ENCODE measurements at regions not wholly inside any gene's neighbourhood (a gene's known extent, or its start where the extent isn't known, plus 50 kb on each side); places are given as distances from the start of the nearest gene placed in this dataset.

DNA sequence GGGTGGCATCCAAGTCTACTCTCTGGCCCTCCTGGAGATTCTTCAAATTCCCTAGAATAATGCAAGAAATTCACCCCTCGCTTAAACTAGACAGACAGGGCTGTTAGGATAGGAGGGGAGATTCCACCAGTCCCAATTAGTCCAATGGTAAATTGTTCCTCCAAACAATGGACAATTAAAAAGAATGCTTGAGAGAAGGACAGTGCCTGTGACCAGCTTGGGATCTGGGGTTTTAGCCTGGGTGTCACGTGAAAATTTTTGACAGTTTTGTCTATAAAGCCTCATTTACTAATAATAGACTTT is 177.7 kb upstream of the RAB4A start:
- Histone ChIP-seq H3K4me1 (ENCODE audit: control insufficient read depth, insufficient read depth, low read length) (peaks cover 9% of the 10 kb centered on the region), H3K4me3 (ENCODE audit: low read length) (no peak overlapping the region), H3K9ac (ENCODE audit: low read length) (no peak overlapping the region), H3K9me3 (ENCODE audit: control insufficient read depth, low read length) (no peaks in the 10 kb centered on the region), H3K27me3 (replicated peaks; ENCODE audit: control insufficient read depth, insufficient read depth, low read length) (peaks cover 34% of the 10 kb centered on the region), H3K36me3 (ENCODE audit: control insufficient read depth, insufficient read depth, low read length, severe bottlenecking) (no peaks in the 10 kb centered on the region)
- DNase-seq (ENCODE audit: low read depth), result no peak

DNA sequence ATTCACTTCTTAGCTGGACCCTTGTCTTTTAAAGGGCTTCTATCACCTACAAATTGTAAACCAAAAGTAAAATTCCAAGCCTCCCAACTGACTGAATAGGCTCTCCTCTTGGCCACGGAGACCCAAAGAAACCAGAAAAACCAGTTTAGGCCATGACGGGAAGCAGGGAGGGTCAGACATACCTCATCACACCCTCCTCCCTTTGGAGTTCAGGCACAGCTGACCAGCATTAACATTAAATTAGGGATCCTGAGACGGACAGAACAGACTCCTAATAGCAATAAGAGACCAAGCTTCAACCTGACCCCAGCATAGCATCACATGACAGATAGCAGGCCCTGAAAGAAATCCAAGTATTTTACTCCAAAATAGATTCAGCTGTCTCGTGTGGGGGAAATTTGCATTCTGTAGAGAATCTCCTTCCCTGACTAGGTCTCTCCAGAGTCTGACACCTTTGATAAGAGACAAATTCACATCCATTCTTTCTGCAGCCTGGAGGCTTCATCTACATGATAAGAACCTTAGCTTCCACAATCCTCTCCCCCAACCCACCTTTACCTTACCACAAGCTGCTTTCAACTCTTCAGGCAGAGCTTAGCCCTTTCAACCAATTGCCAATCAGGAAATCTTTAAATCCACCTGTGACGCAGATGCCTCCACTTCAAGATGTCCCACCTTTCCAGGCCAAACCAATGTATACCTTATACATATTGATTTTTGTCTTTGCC is 177.1 kb upstream of the RAB4A start:
- DNase-seq (ENCODE audit: low read depth), result no peak
- Histone ChIP-seq H3K36me3 (ENCODE audit: control insufficient read depth, insufficient read depth, low read length, severe bottlenecking) (no peaks in the 10 kb centered on the region), H3K9me3 (ENCODE audit: control insufficient read depth, low read length) (no peaks in the 10 kb centered on the region), H3K4me1 (ENCODE audit: control insufficient read depth, insufficient read depth, low read length) (peaks cover 9% of the 10 kb centered on the region), H3K27me3 (replicated peaks; ENCODE audit: control insufficient read depth, insufficient read depth, low read length) (peaks cover 34% of the 10 kb centered on the region), H3K4me3 (ENCODE audit: low read length) (no peak overlapping the region), H3K9ac (ENCODE audit: low read length) (no peak overlapping the region)

DNA sequence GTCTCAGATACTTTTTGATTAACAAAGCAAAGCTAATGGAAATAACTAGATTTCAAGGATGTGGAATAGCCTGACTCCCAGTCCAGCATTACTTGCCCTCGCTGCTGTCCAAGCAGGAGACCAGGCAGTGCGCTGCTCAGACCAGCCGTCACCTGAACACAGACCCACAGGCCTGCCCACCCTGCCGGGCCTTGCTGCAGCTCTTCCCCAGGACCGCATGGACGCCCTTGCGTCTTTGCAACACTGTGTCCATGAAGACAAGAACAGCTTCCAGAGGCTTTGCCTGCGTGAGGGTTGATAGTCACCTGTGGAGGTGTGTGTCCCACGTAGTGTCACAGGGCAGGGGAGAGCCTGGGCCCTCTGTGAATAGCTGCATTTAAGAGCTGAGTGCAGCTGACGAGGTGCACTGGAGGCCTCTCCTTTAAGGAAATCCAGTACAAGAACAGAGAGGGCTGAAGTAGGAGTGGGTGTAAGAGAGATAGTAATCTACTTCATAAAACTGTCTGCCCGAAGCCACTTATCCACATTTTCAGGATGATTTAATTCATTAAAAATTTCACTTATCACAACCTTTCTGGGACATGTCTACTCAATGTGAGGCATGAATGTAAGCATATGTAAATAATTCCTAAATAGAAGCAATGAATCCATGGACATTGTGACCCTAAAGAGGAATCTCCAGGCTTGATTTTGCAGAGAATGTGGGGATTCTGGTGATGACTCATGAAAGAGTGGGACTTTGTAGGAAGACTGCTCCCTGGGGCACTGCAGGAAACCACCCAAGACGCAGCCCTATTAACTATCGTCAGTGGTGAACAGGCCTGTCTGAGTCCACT is 176.2 kb upstream of the RAB4A start:
- no peaks in the 10 kb centered on the region for H3K36me3 ChIP-seq (ENCODE audit: control insufficient read depth, insufficient read depth, low read length, severe bottlenecking)
- peaks cover 40% of the 10 kb centered on the region for H3K27me3 ChIP-seq (replicated peaks; ENCODE audit: control insufficient read depth, insufficient read depth, low read length)
- no peak overlapping the region for H3K4me3 ChIP-seq (ENCODE audit: low read length)
- no peak overlapping the region for H3K9ac ChIP-seq (ENCODE audit: low read length)
- H3K4me1 ChIP-seq (ENCODE audit: control insufficient read depth, insufficient read depth, low read length), result peaks cover 11% of the 10 kb centered on the region
- DNase-seq (ENCODE audit: low read depth), result no peak
- no peaks in the 10 kb centered on the region for H3K9me3 ChIP-seq (ENCODE audit: control insufficient read depth, low read length)

DNA sequence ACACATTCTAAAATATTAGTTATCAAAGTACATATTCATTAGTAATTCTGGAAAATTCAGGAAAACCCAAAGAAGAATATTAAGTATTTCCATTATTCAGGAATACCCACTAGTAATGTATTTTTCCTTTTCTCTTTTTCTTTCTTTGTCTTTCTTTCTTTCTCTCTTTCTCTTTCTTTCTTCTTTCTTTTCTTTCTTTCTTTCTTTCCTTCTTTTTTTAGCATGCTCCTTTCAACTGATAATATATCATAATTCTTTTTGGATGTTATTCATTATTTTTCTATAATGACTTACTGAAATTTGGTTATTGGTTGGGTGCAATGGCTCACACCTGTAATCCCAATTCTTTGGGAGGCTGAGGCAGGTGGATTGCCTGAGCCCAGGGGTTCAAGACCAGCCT is 175.6 kb upstream of the RAB4A start:
- H3K36me3 ChIP-seq (ENCODE audit: control insufficient read depth, insufficient read depth, low read length, severe bottlenecking), result no peaks in the 10 kb centered on the region
- no peaks in the 10 kb centered on the region for H3K9me3 ChIP-seq (ENCODE audit: control insufficient read depth, low read length)
- peaks cover 40% of the 10 kb centered on the region for H3K27me3 ChIP-seq (replicated peaks; ENCODE audit: control insufficient read depth, insufficient read depth, low read length)
- no peak overlapping the region for H3K4me3 ChIP-seq (ENCODE audit: low read length)
- H3K9ac ChIP-seq (ENCODE audit: low read length), result no peak overlapping the region
- DNase-seq (ENCODE audit: low read depth), result no peak
- peaks cover 11% of the 10 kb centered on the region for H3K4me1 ChIP-seq (ENCODE audit: control insufficient read depth, insufficient read depth, low read length)

DNA sequence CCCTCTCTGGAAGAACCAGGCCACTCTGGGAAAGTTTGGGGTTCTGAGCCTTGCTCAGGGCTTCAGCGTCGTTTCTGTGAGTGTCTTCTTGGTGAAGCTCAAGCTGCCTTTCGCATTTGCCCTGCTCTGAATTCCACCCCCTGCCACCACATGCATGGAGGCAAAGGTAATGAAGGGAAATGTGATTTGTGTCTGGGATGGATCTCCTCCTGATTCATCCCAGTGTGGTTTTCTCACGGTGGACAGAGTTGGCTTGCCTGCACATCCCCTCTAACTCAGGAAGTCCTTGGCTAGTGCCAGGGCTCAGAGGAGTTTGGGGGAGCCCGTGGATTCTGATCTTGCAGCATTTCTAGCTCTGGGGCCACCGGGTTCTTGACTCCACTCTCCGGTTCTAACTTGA is 173.6 kb upstream of the RAB4A start:
- Histone ChIP-seq H3K4me3 (ENCODE audit: low read length) (no peak overlapping the region), H3K4me1 (ENCODE audit: control insufficient read depth, insufficient read depth, low read length) (peaks cover 11% of the 10 kb centered on the region), H3K36me3 (ENCODE audit: control insufficient read depth, insufficient read depth, low read length, severe bottlenecking) (no peaks in the 10 kb centered on the region), H3K27me3 (replicated peaks; ENCODE audit: control insufficient read depth, insufficient read depth, low read length) (peaks cover 49% of the 10 kb centered on the region), H3K9me3 (ENCODE audit: control insufficient read depth, low read length) (no peaks in the 10 kb centered on the region), H3K9ac (ENCODE audit: low read length) (no peak overlapping the region)
- DNase-seq (ENCODE audit: low read depth), result no peak

DNA sequence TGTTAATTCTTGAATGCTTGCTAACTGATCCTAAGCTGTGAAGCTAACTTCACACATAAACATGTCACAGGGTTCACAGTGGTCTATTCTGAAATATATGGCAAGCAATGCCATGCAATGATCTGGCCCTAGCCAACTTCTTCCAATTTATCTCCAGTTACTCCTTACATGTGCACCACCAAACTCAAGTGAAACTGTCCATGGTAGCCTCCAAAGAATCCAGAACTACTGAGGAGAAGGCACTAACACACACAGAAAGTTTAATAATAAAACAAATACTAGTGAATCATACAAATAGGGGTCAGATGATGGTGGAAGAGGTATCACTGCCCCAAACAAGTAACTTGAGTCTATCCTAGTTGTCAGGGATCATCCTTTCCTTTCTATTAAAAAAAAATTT is 172.6 kb upstream of the RAB4A start:
- H3K4me1 ChIP-seq (ENCODE audit: control insufficient read depth, insufficient read depth, low read length), result peaks cover 21% of the 10 kb centered on the region
- peaks cover 46% of the 10 kb centered on the region for H3K27me3 ChIP-seq (replicated peaks; ENCODE audit: control insufficient read depth, insufficient read depth, low read length)
- H3K9me3 ChIP-seq (ENCODE audit: control insufficient read depth, low read length), result no peaks in the 10 kb centered on the region
- no peak overlapping the region for H3K9ac ChIP-seq (ENCODE audit: low read length)
- no peak overlapping the region for H3K4me3 ChIP-seq (ENCODE audit: low read length)
- no peak for DNase-seq (ENCODE audit: low read depth)
- no peaks in the 10 kb centered on the region for H3K36me3 ChIP-seq (ENCODE audit: control insufficient read depth, insufficient read depth, low read length, severe bottlenecking)

DNA sequence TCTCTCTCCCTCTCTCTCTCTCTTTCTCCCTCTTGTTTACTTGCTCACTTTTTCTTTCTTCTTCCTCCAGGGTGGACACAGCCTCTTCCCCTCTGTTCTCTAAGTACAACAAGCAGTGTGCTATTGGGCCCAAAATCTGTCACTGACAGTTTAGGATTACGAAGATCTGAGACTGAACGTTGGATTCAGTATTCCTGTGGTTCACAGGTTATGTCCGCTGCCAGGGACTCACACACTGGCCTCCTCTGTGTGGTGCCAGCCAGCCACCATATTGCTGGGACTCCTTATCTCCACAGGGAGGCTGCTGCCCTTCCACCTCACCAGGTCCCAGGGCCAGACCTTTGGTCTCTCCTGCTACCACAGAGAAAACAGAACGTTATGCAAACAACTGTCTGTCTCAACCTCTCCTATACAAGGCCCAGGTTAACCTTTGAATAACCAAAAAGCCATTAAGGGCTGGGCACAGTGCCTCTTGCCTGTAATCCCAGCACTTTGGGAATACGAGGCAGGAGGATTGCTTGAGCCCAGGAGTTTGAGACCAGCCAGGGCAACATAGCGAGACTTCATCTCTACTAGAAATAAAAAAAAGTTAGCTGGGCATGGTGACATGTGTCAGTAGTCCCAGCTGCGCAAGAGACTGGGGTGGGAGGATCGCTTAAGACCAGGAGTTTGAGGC is 171.9 kb upstream of the RAB4A start:
- H3K9me3 ChIP-seq (ENCODE audit: control insufficient read depth, low read length), result no peaks in the 10 kb centered on the region
- no peak overlapping the region for H3K4me3 ChIP-seq (ENCODE audit: low read length)
- H3K27me3 ChIP-seq (replicated peaks; ENCODE audit: control insufficient read depth, insufficient read depth, low read length), result peaks cover 41% of the 10 kb centered on the region
- no peaks in the 10 kb centered on the region for H3K36me3 ChIP-seq (ENCODE audit: control insufficient read depth, insufficient read depth, low read length, severe bottlenecking)
- DNase-seq (ENCODE audit: low read depth), result no peak
- peaks cover 25% of the 10 kb centered on the region for H3K4me1 ChIP-seq (ENCODE audit: control insufficient read depth, insufficient read depth, low read length)
- H3K9ac ChIP-seq (ENCODE audit: low read length), result no peak overlapping the region

DNA sequence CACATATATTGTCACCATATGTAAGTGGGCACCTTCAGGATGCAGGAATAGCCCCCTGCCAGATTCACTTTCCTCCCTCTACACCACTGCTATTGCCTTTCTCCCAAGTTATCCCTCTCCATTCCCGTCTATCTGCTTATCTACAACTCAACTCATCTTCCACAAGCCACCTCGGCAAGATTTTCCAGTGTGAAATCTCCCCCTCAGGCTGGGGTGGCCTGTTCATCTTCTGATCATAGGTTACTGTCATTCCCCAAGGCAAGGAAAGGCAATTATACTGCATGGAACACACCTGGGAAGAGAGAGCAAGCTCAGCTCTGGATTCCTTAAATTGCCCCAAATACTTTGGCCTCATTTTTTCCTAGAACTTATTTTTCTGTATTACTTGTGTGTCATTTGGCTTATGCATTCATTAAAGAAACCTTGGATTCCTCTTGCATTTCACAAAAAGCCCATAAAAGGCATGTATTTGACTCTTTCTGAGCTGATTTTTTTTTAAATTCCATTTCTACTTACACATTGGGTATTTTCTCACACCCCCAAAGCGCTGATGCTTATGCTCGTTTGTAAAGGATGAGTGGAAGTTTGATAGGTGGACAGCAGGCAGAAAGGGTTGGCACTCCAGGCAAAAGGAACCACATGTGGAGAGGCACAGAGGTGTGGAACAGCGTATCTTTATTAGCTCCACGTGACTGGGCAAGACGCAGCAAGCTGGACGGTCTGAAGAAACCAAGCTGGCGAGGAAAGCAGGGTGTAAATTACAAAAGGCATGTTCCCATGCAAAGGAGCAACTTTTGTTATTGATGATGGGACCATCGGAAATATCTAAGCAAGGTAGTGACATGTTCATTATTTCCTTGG is 169.7 kb upstream of the RAB4A start:
- peaks cover 39% of the 10 kb centered on the region for H3K27me3 ChIP-seq (replicated peaks; ENCODE audit: control insufficient read depth, insufficient read depth, low read length)
- H3K36me3 ChIP-seq (ENCODE audit: control insufficient read depth, insufficient read depth, low read length, severe bottlenecking), result no peaks in the 10 kb centered on the region
- peaks cover 22% of the 10 kb centered on the region for H3K4me1 ChIP-seq (ENCODE audit: control insufficient read depth, insufficient read depth, low read length)
- no peak overlapping the region for H3K9ac ChIP-seq (ENCODE audit: low read length)
- no peak overlapping the region for H3K4me3 ChIP-seq (ENCODE audit: low read length)
- peaks cover 4% of the 10 kb centered on the region for H3K9me3 ChIP-seq (ENCODE audit: control insufficient read depth, low read length)
- DNase-seq (ENCODE audit: low read depth), result no peak

DNA sequence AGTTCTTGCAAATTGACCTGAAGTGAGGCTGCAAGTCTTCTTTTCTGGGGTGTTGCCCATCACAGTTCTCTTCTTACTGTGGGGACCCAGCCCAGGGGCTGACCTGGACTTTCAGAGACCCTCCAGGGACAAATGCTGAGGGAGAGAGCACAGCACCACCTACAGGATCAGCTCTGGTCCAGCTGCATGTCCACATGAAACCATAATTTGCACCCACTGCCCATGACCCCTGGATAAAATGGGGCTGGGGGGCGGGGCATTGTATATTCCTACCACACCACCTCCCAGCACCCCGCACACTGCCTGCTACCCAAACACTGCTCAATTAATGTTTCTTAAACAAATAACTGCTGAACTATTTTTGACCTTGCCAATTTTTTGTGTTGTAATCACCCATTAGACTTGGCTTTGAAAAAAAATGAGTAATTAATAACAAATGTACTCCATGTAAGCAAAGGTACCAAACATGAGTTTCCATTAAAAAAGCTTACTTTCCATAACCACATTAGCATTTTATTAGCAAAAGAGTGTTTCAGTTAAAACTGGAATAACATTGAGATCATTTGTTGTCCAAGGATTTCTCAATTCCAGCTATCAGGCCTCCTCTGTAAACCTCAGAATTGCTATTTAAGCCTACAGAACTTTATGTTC is 168.0 kb upstream of the RAB4A start:
- H3K9me3 ChIP-seq (ENCODE audit: control insufficient read depth, low read length), result peaks cover 4% of the 10 kb centered on the region
- H3K36me3 ChIP-seq (ENCODE audit: control insufficient read depth, insufficient read depth, low read length, severe bottlenecking), result no peaks in the 10 kb centered on the region
- no peak for DNase-seq (ENCODE audit: low read depth)
- H3K4me1 ChIP-seq (ENCODE audit: control insufficient read depth, insufficient read depth, low read length), result peaks cover 31% of the 10 kb centered on the region
- H3K9ac ChIP-seq (ENCODE audit: low read length), result peak overlapping the region; percentile 29
- no peak overlapping the region for H3K4me3 ChIP-seq (ENCODE audit: low read length)
- peaks cover 25% of the 10 kb centered on the region for H3K27me3 ChIP-seq (replicated peaks; ENCODE audit: control insufficient read depth, insufficient read depth, low read length)

DNA sequence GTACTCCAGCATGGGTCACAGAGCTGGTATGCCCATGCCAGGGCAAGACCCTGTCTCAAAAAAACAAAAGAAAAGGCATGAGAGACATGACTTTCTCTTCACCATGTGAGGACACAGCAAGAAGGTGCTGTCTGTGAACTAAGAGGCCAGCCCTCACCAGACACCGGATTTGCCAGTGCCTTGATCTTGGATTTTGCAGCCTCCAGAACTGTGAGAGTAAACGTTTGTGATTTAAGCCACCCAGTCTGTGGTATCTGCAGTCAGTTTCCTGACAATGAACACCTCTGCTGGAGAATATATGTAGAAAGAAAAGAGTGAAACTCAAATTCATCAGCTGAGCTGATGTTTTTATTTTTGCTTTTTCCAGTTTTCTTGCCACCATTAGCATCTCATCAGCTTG is 166.3 kb upstream of the RAB4A start:
- no peak for DNase-seq (ENCODE audit: low read depth)
- H3K4me3 ChIP-seq (ENCODE audit: low read length), result no peak overlapping the region
- no peaks in the 10 kb centered on the region for H3K36me3 ChIP-seq (ENCODE audit: control insufficient read depth, insufficient read depth, low read length, severe bottlenecking)
- H3K9me3 ChIP-seq (ENCODE audit: control insufficient read depth, low read length), result peaks cover 4% of the 10 kb centered on the region
- H3K27me3 ChIP-seq (replicated peaks; ENCODE audit: control insufficient read depth, insufficient read depth, low read length), result peaks cover 17% of the 10 kb centered on the region
- peaks cover 45% of the 10 kb centered on the region for H3K4me1 ChIP-seq (ENCODE audit: control insufficient read depth, insufficient read depth, low read length)
- no peak overlapping the region for H3K9ac ChIP-seq (ENCODE audit: low read length)
